NCI-H748 (cell line): ENCODE measurements at regions not wholly inside any gene's neighbourhood (a gene's known extent, or its start where the extent isn't known, plus 50 kb on each side); places are given as distances from the start of the nearest gene placed in this dataset.
A peak's percentile ranks its signal among the peaks of the same experiment; 100 is the strongest.
"Not testable (repeated sequence)": the region's sequence is repeated elsewhere in the genome, so short reads cannot be mapped to it uniquely, and the experiment has no call there.

Experiments used
- DNase-seq: peaks from one replicate; lab custom pipeline; 2025; ENCODE audit not compliant: unreplicated experiment; lab: John Stamatoyannopoulos, UW

- no peak for DNase-seq
These were observed 357.2 kb upstream of the EPHA4 start for GRCh38 chr2:221929259-221929658.

GRCh38 chr2:221926327-221926726 is 354.2 kb upstream of the EPHA4 start:
- no peak for DNase-seq

DNA sequence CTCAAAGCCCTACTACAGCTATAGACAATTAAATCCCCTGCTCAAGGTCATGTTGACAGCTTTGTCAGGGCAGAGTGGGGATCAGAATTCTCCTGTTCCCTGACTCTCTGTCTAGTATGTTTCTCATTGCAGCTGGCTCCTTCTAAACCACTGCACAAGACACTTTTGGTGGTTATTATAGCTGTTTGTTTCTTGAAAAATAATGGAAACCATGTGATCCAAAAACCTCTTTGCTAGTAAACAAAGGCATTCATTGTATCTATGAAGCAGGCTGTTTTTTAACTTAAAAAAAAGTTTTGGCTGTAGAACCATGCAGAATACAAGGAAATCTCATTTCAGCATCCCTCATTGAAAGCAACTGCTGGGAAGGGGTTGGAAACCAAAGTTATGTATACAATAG is 352.5 kb upstream of the EPHA4 start:
- no peak for DNase-seq

- DNase-seq, result no peak
These were observed 343.8 kb upstream of the EPHA4 start for GRCh38 chr2:221915926-221916325.

- no peak for DNase-seq
These were observed 342.3 kb upstream of the EPHA4 start for GRCh38 chr2:221914334-221914880.

DNA sequence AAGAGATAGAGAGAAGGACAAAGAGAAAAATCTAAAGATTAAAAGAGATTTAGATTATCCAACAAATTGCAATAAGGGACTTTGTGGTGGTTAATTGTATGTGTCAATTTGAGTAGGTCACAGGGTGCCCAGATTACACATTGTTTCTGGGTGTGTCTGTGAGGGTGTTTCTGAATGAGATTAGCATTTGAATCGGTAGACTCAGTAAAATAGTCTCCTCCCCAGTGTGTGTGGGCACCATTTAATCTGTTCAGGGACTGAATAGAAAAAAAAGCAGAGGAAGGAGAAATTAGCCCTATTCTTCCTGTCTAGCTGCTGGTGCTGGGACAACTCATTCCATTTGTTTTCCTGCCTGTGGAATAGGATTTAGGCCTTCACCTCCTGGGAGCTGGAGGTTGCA is 339.8 kb upstream of the EPHA4 start:
- peak; percentile 82 for DNase-seq

DNA sequence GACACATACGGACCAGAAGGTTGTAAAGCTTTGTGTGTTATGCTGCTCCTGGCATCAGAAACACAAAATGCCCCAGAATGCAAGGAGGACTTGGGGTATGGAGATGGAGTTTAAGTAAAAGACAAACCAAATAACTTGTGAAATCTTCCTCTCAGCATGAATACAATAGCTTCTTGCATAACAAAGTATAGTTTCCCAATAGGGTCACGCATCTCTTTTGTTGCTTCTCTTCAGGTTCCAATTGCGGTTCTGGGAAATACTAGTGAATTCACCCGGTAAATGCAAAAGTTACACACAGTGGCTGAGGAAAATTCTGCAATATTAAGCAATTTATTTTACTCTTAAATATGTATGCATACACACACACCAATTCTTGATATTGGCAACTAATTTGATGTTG is 339.2 kb upstream of the EPHA4 start:
- no peak for DNase-seq

- DNase-seq, result no peak
These were observed 336.4 kb upstream of the EPHA4 start for GRCh38 chr2:221908518-221908917.

GRCh38 chr2:221897718-221898117 is 325.6 kb upstream of the EPHA4 start:
- DNase-seq, result no peak

GRCh38 chr2:221896505-221897151 is 324.5 kb upstream of the EPHA4 start:
- no peak for DNase-seq

DNA sequence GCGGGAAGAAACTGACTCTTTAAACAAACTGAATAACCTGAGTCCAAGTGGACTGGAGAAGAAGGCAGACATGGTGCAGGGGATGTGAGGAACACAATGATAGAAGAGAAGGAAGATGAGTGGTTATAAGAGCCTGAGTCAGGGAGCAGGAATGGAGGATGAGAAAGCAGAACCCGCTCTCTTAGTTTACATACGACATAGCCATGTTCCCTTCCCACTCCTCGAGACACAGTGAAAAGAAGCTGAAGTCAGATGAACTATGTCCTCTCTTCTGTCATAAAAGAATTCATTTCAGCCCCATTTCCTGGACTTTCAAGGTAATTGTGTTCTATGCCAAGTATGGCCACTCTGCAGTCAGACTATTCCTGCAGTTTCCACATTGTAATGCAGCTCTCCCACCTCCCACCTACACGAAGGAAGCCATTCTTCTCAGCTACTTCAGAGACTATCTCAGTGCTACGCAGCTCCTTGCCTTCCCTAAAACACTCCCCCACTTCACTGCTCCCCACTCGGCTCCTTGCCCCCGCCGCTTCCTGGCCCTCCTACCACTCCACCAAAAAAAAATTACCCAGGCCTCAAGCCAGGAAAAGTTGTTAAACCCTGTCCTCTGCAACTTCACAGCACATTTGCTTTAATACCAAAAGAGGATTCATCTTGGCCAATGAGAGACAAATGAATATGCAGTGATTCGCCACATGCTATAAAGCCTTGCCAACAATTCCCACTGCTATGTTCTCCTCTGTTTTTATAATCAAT is 323.4 kb upstream of the EPHA4 start:
- no peak for DNase-seq

GRCh38 chr2:221893501-221893900 is 321.4 kb upstream of the EPHA4 start:
- no peak for DNase-seq

DNA sequence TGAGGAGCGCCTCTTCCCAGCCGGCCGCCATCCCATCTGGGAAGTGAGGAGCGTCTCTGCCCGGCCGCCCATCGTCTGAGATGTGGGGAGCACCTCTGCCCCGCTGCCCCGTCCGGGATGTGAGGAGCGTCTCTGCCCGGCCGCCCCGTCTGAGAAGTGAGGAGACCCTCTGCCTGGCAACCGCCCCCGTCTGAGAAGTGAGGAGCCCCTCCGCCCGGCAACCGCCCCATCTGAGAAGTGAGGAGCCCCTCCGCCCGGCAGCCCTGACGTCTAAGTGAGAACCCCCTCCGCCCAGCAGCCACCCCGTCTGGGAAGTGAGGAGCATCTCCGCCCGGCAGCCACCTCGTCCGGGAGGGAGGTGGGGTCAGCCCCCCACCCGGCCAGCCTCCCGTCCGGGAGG is 319.9 kb upstream of the EPHA4 start:
- not testable (repeated sequence) for DNase-seq

- peak; percentile 77 for DNase-seq
These were observed 311.9 kb upstream of the EPHA4 start for GRCh38 chr2:221883976-221884375.

GRCh38 chr2:221876016-221876415 is 303.9 kb upstream of the EPHA4 start:
- no peak for DNase-seq

- no peak for DNase-seq
These were observed 302.3 kb upstream of the EPHA4 start for GRCh38 chr2:221874444-221874843.

GRCh38 chr2:221857719-221858118 is 285.6 kb upstream of the EPHA4 start:
- DNase-seq, result no peak

- no peak for DNase-seq
These were observed 281.2 kb upstream of the EPHA4 start for GRCh38 chr2:221853297-221853696.

- no peak for DNase-seq
These were observed 279.5 kb upstream of the EPHA4 start for GRCh38 chr2:221851531-221852045.

- no peak for DNase-seq
These were observed 278.0 kb upstream of the EPHA4 start for GRCh38 chr2:221850076-221850475.

DNA sequence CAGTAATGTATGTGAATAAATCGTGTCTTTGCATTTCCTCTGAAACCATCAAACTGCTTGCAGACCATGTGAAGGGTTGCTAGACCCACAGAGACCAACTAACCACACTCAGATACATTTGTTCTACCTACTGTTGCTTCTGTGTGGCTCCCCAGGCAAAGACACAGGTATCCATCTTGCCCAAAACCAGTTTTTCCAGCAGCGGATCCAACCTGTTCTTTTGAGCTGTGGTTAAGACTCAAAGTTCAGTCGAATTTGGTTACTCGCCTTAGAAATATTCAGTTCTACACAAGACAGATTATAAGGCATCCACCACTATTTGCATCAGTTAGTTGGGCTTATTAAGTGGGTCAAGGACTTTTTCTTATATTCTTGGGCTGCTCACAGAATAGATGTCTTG is 276.2 kb upstream of the EPHA4 start:
- DNase-seq, result no peak

DNA sequence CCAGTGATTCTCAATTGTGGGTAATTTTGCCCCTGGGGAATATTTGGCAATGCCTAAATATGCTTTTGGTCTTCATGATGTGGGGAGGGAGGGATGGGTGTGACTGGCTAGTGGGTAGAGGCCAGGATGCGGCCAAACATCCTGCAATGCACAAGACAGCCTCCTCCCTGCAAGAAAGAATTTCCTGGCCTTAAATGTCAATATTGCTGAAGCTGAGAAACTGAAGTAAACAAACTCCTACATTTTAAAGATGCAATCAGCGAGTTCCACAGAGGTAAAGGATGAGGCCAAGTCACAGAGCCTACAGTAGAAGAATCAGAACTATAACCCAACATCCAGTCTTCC is 272.9 kb upstream of the EPHA4 start:
- no peak for DNase-seq
